HL-60 (cell line): ENCODE measurements at regions not wholly inside any gene's neighbourhood (a gene's known extent, or its start where the extent isn't known, plus 50 kb on each side); places are given as distances from the start of the nearest gene placed in this dataset.

ENCODE experiments used
- GABPA ChIP-seq: IDR thresholded peaks from 2 replicates; pipeline ENCODE4 v1.6.1; 2012; ENCODE audit warnings: low read depth
- POLR2AphosphoS5 ChIP-seq: IDR thresholded peaks from 2 replicates; pipeline ENCODE4 v1.6.1; 2012; ENCODE audit warnings: low read depth
- TF ChIP-seq, protein P1 (sequence below): IDR thresholded peaks from one replicate; pipeline ENCODE4 v1.5.1; 2011; ENCODE audit warnings: low read length, control low read depth, inconsistent platforms; ENCODE audit not compliant: insufficient read depth
- TF ChIP-seq, protein P2 (sequence below): IDR thresholded peaks from 2 replicates; pipeline ENCODE4 v1.6.1; 2012; ENCODE audit warnings: low read depth; ENCODE audit not compliant: insufficient replicate concordance

DNA sequence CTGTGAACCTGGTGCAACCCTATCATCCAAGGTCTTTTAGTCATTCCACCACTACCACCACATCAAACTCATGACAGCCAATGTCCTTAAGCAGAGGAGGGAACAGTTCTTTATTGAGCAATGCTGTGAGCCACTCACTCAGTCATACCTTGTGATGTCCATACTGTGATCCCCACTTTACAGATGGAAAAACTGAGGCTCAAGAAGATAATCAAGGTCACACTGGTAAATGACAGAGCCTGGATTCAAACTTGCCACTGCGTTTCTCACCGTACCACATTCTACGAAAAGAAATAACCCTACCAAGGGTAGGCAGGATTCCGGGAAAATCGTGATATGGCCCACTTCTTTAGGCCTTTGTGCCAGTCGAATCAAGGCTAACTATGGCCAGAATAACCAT, 172.6 kb downstream of the CCT6B start:
- TF ChIP-seq, protein P1, sequence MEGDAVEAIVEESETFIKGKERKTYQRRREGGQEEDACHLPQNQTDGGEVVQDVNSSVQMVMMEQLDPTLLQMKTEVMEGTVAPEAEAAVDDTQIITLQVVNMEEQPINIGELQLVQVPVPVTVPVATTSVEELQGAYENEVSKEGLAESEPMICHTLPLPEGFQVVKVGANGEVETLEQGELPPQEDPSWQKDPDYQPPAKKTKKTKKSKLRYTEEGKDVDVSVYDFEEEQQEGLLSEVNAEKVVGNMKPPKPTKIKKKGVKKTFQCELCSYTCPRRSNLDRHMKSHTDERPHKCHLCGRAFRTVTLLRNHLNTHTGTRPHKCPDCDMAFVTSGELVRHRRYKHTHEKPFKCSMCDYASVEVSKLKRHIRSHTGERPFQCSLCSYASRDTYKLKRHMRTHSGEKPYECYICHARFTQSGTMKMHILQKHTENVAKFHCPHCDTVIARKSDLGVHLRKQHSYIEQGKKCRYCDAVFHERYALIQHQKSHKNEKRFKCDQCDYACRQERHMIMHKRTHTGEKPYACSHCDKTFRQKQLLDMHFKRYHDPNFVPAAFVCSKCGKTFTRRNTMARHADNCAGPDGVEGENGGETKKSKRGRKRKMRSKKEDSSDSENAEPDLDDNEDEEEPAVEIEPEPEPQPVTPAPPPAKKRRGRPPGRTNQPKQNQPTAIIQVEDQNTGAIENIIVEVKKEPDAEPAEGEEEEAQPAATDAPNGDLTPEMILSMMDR = no peak
- TF ChIP-seq POLR2AphosphoS5 (no peak), GABPA (no peak)
- TF ChIP-seq, protein P2, sequence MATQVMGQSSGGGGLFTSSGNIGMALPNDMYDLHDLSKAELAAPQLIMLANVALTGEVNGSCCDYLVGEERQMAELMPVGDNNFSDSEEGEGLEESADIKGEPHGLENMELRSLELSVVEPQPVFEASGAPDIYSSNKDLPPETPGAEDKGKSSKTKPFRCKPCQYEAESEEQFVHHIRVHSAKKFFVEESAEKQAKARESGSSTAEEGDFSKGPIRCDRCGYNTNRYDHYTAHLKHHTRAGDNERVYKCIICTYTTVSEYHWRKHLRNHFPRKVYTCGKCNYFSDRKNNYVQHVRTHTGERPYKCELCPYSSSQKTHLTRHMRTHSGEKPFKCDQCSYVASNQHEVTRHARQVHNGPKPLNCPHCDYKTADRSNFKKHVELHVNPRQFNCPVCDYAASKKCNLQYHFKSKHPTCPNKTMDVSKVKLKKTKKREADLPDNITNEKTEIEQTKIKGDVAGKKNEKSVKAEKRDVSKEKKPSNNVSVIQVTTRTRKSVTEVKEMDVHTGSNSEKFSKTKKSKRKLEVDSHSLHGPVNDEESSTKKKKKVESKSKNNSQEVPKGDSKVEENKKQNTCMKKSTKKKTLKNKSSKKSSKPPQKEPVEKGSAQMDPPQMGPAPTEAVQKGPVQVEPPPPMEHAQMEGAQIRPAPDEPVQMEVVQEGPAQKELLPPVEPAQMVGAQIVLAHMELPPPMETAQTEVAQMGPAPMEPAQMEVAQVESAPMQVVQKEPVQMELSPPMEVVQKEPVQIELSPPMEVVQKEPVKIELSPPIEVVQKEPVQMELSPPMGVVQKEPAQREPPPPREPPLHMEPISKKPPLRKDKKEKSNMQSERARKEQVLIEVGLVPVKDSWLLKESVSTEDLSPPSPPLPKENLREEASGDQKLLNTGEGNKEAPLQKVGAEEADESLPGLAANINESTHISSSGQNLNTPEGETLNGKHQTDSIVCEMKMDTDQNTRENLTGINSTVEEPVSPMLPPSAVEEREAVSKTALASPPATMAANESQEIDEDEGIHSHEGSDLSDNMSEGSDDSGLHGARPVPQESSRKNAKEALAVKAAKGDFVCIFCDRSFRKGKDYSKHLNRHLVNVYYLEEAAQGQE = no peak
